SK-N-SH (cell line): ENCODE measurements at regions not wholly inside any gene's neighbourhood (a gene's known extent, or its start where the extent isn't known, plus 50 kb on each side); places are given as distances from the start of the nearest gene placed in this dataset.

ENCODE experiments used
- CTCF ChIA-PET: fragments of 300-600, 350-600 bp; formaldehyde crosslinking; extraction: SDS; loops from one replicate; lab custom pipeline; 2021; lab: Yijun Ruan, JAX
- POLR2A ChIA-PET: fragments of 350-600 bp; sonication (Branson Sonifier 250); formaldehyde crosslinking; extraction: SDS; loops from one replicate; lab custom pipeline; 2020; ENCODE audit warnings: antibody characterized with exemption, inconsistent platforms; lab: Yijun Ruan, JAX
- DNase-seq: peaks from one replicate; pipeline ENCODE4 v3.0.0; 2012
- H2AFZ ChIP-seq: fragments of 200-600 bp; sonication (generic); 2 replicates; pipeline ENCODE4 v1.8.1; 2016; ENCODE audit warnings: antibody characterized with exemption, mild to moderate bottlenecking, low read depth
- H3F3A ChIP-seq: fragments of 200-600 bp; sonication (generic); replicated peaks from 2 replicates; pipeline ENCODE3; 2016; ENCODE audit warnings: antibody characterized with exemption, mild to moderate bottlenecking; ENCODE audit not compliant: insufficient read depth
- H3K27ac ChIP-seq, 2 experiments: fragments of 200-500 bp in 1 of 2; fragments of 200-600 bp in 1 of 2; sonication (Bioruptor generic) in 1 of 2; sonication (generic), shearing (Covaris generic) in 1 of 2; 2 replicates each; pipeline versions ENCODE4 v1.5.1 to v1.6.1; 2014 to 2016; ENCODE audit warnings: low read depth in 2 of 2, inconsistent platforms in 1 of 2, low read length in 1 of 2, mild to moderate bottlenecking in 1 of 2, mixed read lengths in 1 of 2
- H3K27me3 ChIP-seq: fragments of 200-600 bp; sonication (generic), shearing (Covaris generic); 2 replicates; pipeline ENCODE4 v1.6.1; 2016; ENCODE audit warnings: mixed run types; ENCODE audit not compliant: insufficient read depth
- H3K36me3 ChIP-seq, 2 experiments: fragments of 200-500 bp in 1 of 2; fragments of 200-600 bp in 1 of 2; sonication (Bioruptor generic) in 1 of 2; sonication (generic) in 1 of 2; replicated peaks in 1 of 2; 2 replicates each; pipeline versions ENCODE3 to v1.5.1; 2014 to 2016; ENCODE audit warnings: low read length in 1 of 2, mild to moderate bottlenecking in 1 of 2; ENCODE audit not compliant: insufficient read depth in 2 of 2, control insufficient read depth in 1 of 2
- H3K4me1 ChIP-seq, 2 experiments: fragments of 200-500 bp in 1 of 2; fragments of 200-600 bp in 1 of 2; sonication (Bioruptor generic) in 1 of 2; sonication (generic), shearing (Covaris generic) in 1 of 2; 2 replicates each; pipeline versions ENCODE4 v1.5.1 to v1.6.1; 2014 to 2016; ENCODE audit warnings: low read depth in 1 of 2, low read length in 1 of 2, mixed run types in 1 of 2; ENCODE audit not compliant: insufficient read depth in 2 of 2, control insufficient read depth in 1 of 2
- H3K4me2 ChIP-seq: fragments of 200-600 bp; sonication (generic), shearing (Covaris generic); 2 replicates; pipeline ENCODE4 v1.6.1; 2017; ENCODE audit warnings: mixed run types
- H3K4me3 ChIP-seq, 2 experiments: fragments of 200-500 bp in 1 of 2; fragments of 200-600 bp in 1 of 2; sonication (Bioruptor generic) in 1 of 2; sonication (generic), shearing (Covaris generic) in 1 of 2; 2 replicates each; pipeline versions ENCODE4 v1.5.1 to v1.8.1; 2014 to 2016; ENCODE audit warnings: low read depth in 2 of 2, inconsistent platforms in 1 of 2, low read length in 1 of 2, mild to moderate bottlenecking in 1 of 2, mixed read lengths in 1 of 2, moderate library complexity in 1 of 2
- H3K79me2 ChIP-seq: fragments of 200-600 bp; sonication (generic); 2 replicates; pipeline ENCODE4 v1.8.1; 2017; ENCODE audit warnings: mild to moderate bottlenecking; ENCODE audit not compliant: insufficient read depth
- H3K9ac ChIP-seq: fragments of 200-600 bp; sonication (generic); 2 replicates; pipeline ENCODE4 v1.6.1; 2017; ENCODE audit warnings: mixed run types
- H3K9me2 ChIP-seq: fragments of 200-600 bp; sonication (generic); 2 replicates; pipeline ENCODE4 v1.6.1; 2017; ENCODE audit warnings: mixed run types
- H3K9me3 ChIP-seq: fragments of 200-600 bp; sonication (generic); 2 replicates; pipeline ENCODE4 v1.6.1; 2017; ENCODE audit warnings: mixed run types, mild to moderate bottlenecking, moderate library complexity
- H4K20me1 ChIP-seq: fragments of 200-600 bp; sonication (generic); 2 replicates; pipeline ENCODE4 v1.6.1; 2017; ENCODE audit warnings: mild to moderate bottlenecking, mixed run types; ENCODE audit not compliant: insufficient read depth
- CHD2 ChIP-seq: fragments of 150-350 bp; IDR thresholded peaks from 2 replicates; pipeline ENCODE4 v1.6.1; 2018; ENCODE audit warnings: low read length; ENCODE audit not compliant: partially characterized antibody
- CTCF ChIP-seq: fragments of 200-600 bp; sonication (generic); IDR thresholded peaks from 2 replicates; pipeline ENCODE4 v1.6.1; 2017; ENCODE audit warnings: antibody characterized with exemption, mild to moderate bottlenecking, moderate library complexity
- ELF1 ChIP-seq: IDR thresholded peaks from 2 replicates; pipeline ENCODE4 v1.4.0; 2012
- EZH2phosphoT487 ChIP-seq: fragments of 200-600 bp; sonication (generic); IDR thresholded peaks from 2 replicates; pipeline ENCODE4 v1.6.1; 2017; ENCODE audit warnings: low read depth, mixed run types, mild to moderate bottlenecking, antibody characterized with exemption, moderate library complexity, borderline replicate concordance
- GABPA ChIP-seq: IDR thresholded peaks from 2 replicates; pipeline ENCODE4 v1.4.0; 2012; ENCODE audit warnings: low read depth, mild to moderate bottlenecking
- MAX ChIP-seq: IDR thresholded peaks from 2 replicates; pipeline ENCODE4 v1.4.0; 2012; ENCODE audit warnings: low read depth
- MEF2A ChIP-seq: IDR thresholded peaks from 2 replicates; pipeline ENCODE4 v1.4.0; 2012; ENCODE audit warnings: low read depth, borderline replicate concordance
- POLR2AphosphoS5 ChIP-seq: IDR thresholded peaks from 2 replicates; pipeline ENCODE4 v1.6.1; 2012; ENCODE audit warnings: low read depth, low read length
- SMC3 ChIP-seq: IDR thresholded peaks from 2 replicates; pipeline ENCODE4 v1.6.1; 2012; ENCODE audit warnings: low read depth, low read length, improper control_type of control experiment
- TCF12 ChIP-seq: IDR thresholded peaks from 2 replicates; pipeline ENCODE4 v1.4.0; 2012
- USF1 ChIP-seq: IDR thresholded peaks from 2 replicates; pipeline ENCODE4 v1.4.0; 2012; ENCODE audit warnings: low read depth, borderline replicate concordance
- USF2 ChIP-seq: fragments of 150-350 bp; IDR thresholded peaks from 2 replicates; pipeline ENCODE4 v1.6.1; 2017; ENCODE audit warnings: antibody characterized with exemption, low read length, low read depth, borderline replicate concordance
- WGBS: methylation state at CpG from one replicate; pipeline ENCODE4 v1.1.6; 2017; ENCODE audit warnings: low lambda C conversion rate; 5-methylcytosine and 5-hydroxymethylcytosine counted together

- Histone ChIP-seq H3K27ac (no peak overlapping the region), H3K4me3 (no peak overlapping the region), H3K9me2 (no peaks in the 10 kb centered on the region), H3K4me2 (no peak overlapping the region), H3K36me3 (no peaks in the 10 kb centered on the region), H4K20me1 (no peaks in the 10 kb centered on the region), H3F3A (no peaks in the 10 kb centered on the region), H3K27me3 (no peaks in the 10 kb centered on the region), H3K79me2 (no peaks in the 10 kb centered on the region), H3K4me1 (peaks cover 0 to 4% of the 10 kb centered on the region in 2 experiments; a peak in 1 of 4 replicates), H2AFZ (no peak overlapping the region), H3K9ac (no peak overlapping the region), H3K9me3 (no peaks in the 10 kb centered on the region)
- TF ChIP-seq USF1 (no peak), TCF12 (no peak), MAX (no peak), USF2 (no peak), CTCF (no peak), SMC3 (no peak), MEF2A (no peak), EZH2phosphoT487 (no peak)
- WGBS: 79% methylated on average over 2 of the region's 2 CpGs
- ChIA-PET CTCF (interaction anchor here (1.0 to 1.1 kb wide), 2 partner anchors 10 to 22 kb away, joined by 3 to 4 read pairs; no protein-coding TSS in a partner anchor), POLR2A (no interaction called here)
- DNase-seq: no peak
These were observed 307.5 kb upstream of the ZEB2 start for GRCh38 chr2:144827404-144827803.

GRCh38 chr2:144826105-144826504 is 306.2 kb upstream of the ZEB2 start:
- no peaks in the 10 kb centered on the region for H3K4me1 ChIP-seq
- no peaks in the 10 kb centered on the region for H4K20me1 ChIP-seq
- H3K79me2 ChIP-seq: no peaks in the 10 kb centered on the region
- no peak overlapping the region for H3K9ac ChIP-seq
- H2AFZ ChIP-seq: no peak overlapping the region
- no peak overlapping the region for H3K4me2 ChIP-seq
- WGBS: 59% methylated on average over 2 of the region's 2 CpGs
- H3F3A ChIP-seq: no peaks in the 10 kb centered on the region
- no peaks in the 10 kb centered on the region for H3K36me3 ChIP-seq
- DNase-seq: no peak
- H3K9me2 ChIP-seq: no peaks in the 10 kb centered on the region
- H3K9me3 ChIP-seq: no peaks in the 10 kb centered on the region
- CTCF ChIA-PET: no interaction called here
- no peaks in the 10 kb centered on the region for H3K27me3 ChIP-seq
- no peak overlapping the region for H3K4me3 ChIP-seq
- no peak overlapping the region for H3K27ac ChIP-seq
- TF ChIP-seq POLR2AphosphoS5 (no peak), CHD2 (no peak), GABPA (no peak), ELF1 (no peak)
- POLR2A ChIA-PET: no interaction called here
